HG03280 (cell line): ENCODE measurements at regions not wholly inside any gene's neighbourhood (a gene's known extent, or its start where the extent isn't known, plus 50 kb on each side); places are given as distances from the start of the nearest gene placed in this dataset.

Source experiments
- ATAC-seq: cut with Tn5 transposase; IDR thresholded peaks from one replicate; pipeline ENCODE4 v1.9.1; 2021; ENCODE audit warnings: mild to moderate bottlenecking, moderate library complexity; ENCODE audit not compliant: unreplicated experiment

DNA sequence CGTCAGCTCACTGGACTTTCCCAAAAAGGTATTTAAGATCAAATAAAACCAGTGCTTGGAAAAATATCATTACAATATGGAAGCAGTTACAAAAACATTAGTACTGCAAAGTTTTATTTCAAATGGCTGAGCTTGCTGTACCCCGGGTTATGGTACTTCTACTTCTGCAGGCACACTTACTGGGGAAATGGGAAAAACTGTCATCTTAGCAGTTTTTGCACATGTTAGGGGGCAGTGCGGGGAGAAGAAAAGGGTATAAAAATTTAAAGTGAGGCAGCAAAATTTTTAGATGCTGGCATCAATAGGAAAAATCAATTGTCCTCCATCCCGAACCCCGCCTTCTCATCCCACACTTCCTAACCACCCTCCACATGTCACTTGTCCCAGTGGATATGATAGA, 133.4 kb downstream of the ATG4C start:
- no peak for ATAC-seq

DNA sequence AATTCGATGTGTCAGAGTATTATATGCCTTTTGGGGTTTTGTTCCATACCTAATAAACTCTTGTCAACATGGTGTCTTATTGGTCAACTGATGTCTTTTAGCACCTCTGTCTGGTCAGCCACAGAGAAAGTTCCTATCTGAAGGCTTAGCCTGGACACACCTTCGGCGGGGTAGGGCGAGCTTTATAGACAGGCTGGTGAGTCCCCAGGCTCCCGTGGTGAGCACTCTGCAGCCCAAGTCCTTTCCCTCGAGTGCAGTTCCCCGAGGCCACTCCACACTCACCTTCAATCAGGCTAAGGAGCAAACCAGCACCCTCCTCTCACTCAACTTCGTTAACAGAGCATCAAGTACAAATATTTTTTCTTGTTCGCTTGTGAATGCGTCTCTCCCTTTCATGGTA, 133.9 kb downstream of the ATG4C start:
- no peak for ATAC-seq

DNA sequence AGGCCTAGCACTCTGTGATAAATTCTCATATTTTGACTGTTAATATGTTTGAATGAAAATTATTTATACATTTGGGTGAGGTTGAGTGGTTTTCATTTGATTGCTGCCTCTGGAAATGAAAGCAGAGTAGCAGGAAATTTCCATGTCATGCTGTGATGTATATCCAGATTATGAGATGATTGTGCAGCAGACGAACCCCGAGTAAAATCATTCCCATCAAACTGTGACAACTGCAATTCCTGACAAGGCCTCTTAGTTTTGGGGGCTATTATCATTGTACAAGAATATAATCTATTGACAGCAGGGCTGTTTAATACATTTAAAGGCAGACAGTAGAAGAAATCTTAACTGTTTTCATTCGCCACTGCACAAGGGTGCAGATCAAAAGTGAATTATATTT, 134.8 kb downstream of the ATG4C start:
- no peak for ATAC-seq

DNA sequence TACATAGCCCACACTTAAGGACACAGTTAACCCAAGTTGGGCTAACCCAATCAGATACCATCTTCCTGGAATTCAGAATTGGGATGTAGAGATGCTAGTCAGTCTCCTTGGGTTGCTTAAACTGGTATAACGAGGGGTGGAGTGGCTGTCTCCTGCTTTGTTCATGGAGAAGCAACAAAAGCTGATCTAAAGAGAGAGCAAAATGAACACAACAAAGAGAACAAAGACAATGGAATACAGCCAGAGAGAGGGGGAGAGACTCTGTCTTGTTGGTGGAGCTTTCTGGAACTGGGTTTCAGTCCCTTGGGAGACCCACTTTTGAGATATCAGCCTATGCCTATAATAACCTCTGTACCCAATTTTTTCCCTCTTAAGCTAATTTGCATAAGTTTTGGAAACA, 138.1 kb downstream of the ATG4C start:
- ATAC-seq, result no peak

DNA sequence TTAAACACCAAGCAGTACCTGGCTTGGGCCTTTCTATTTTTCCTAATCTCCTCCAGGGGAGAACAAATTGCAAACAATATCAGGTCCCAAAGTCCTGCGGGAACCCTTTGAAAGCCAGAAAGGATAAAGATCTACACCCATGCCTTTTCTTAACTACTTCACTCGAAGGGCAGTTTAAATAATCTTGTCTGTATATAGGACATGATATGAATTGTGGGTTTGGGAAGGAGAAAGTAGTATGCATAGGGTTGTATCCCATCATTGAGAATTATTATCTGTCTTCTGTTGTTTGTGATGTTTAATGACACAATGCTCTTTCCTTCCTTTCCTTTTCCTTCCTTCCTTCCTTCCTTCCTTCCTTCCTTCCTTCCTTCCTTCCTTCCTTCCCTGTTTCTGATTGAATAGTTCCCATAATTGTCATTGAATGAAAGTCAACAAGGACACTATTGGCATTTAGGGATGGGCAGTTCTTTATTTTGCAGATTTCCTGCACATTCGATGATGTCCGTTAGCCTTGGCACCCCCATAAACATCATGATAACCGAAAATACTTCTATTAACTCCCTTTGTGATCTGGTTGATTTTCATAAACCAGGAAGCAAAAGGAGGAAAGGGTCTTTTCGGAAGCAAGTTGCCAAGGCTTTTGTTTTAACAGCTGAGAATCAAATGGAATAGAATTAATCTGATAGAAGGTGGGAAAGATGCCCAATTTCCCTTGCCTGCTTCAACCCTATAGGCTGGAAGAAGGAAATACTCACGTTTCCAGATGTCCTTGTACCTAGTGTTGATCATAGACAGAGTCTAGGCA, 141.3 kb downstream of the ATG4C start:
- no peak for ATAC-seq

DNA sequence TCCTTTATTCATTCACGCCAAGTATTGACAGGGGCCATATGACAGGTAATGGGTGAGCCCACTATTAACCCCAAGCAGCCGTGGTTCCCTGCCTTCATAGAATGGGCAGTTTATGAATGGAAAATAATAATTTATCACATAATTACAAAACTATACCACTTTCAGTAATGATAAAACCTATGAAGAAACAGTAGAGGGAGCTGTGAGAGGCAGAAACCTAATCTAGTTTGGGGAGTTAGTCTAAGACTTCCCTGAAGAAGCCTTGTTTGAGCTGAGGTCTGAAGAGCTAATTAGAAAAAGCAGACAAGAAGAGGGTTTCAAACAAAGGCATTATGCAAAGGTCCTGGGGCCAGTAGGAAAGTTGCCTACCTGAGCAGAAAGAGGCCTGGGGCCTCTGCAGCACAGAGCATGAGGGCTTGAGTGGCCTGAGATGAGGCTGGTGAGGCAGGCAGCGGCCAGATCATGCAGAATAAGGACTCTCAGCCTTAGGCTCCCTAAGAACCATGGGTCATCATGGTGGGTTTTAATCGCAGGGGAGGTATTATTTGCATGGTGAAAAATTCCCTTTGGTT, 142.8 kb downstream of the ATG4C start:
- no peak for ATAC-seq

DNA sequence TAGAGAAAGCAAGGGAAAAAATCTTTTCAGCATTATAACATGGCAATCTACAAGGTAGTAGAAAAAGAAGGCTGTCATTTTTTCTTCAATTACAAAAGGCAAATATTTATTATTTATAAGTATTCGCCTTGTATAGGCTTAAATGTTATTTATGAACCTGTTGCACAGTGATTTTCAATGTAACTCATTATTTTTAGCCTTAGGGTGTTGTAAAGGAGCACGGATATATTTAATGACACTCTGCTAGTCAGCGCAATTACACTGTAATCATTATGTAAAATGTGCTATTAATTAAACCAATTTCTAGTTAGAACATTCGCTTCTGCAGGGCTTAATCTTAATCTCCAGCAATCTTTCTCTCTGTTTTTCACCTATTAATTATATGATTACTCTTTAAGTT, 145.0 kb downstream of the ATG4C start:
- ATAC-seq, result no peak

DNA sequence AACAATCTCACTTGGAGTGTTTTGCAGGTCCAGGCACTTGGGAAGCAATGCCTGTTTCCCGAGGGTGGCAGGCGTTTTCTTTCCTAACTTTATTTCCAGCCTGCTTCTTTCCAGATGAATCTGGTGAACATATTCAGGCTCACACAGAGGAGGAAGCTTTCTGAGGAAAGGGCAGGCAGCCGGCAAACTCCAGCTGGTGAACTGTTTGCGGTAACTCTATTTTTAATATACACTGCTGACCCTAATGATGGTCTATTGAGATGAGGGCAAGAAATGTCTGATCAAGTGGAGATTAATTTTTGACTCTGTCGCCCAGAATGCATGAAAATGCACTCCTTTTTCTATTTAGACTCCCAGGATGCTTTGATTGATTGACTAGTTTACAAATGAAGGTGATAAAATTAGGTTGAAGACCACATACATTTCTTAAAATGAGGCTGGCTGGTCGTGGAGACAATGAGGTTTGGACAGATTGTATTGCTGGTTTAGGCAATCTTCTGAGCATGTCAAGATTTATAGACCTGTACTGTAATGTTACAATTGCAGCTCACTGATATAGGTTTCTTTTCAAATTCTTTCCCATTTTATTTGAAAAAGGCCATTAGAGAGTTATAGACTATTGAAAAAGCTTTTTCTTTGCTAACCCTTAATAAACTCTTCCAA, 153.8 kb downstream of the ATG4C start:
- no peak for ATAC-seq

GRCh38 chr1:62941780-62942179, 157.8 kb downstream of the ATG4C start:
- no peak for ATAC-seq

- ATAC-seq, result no peak
These were observed 162.6 kb downstream of the ATG4C start for GRCh38 chr1:62946511-62946910.

DNA sequence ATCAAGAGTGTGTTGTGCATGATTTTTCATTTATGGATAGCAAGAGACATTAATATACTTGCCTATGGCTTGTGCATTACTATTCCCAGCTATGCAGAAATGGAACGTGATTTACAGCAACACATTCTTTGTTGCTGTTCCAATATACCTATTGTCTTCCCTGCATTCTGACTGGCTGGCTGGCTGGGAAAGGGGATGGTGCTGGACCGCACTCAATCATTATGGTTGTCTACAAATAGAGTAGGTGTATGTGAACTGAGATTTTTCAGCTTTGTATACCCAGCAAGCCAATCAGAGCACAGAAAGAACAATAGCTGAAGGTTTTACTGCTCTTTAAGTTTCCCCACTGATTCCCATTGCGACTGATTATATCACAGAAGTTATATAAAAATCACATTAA, 167.5 kb downstream of the ATG4C start:
- no peak for ATAC-seq

DNA sequence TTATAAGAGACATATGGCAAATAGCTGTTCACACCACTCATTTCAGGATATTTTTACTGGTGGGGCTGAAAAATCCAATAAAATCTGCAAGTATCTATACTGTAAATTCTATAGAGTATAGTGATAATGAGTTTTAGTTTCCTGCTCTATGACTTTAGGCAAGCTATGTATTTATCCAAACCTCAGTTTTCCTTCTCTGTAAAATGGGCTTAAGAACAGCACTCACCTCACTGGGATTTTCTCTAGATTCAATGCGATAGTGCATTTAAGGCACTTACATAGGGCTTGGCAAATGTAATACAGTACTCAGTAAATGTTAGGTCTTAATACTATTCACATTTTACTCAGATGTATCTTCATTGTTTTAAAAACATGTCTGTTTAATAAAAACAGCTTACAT, 168.7 kb downstream of the ATG4C start:
- no peak for ATAC-seq

DNA sequence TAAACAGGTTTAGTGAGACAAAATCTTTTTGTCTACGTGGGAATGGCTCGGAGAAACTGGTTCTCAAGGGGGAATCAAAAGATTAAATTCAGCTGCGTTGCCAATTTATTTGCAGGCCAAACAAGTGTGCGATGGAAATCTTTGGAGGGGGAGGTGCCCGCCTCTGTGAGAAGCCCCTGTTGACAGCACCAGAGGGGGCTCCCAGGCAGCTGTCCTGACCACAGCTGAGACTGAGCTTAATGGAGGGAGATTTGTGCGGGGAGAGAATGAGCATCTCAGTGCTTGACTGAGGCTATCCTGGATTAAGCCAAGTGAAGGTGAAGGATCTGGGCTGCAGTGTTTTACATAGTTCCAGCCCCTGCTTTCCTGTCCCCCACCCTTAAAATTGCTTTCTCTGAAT, 169.7 kb downstream of the ATG4C start:
- ATAC-seq, result no peak

- no peak for ATAC-seq
These were observed 170.8 kb downstream of the ATG4C start for GRCh38 chr1:62954758-62955157.

DNA sequence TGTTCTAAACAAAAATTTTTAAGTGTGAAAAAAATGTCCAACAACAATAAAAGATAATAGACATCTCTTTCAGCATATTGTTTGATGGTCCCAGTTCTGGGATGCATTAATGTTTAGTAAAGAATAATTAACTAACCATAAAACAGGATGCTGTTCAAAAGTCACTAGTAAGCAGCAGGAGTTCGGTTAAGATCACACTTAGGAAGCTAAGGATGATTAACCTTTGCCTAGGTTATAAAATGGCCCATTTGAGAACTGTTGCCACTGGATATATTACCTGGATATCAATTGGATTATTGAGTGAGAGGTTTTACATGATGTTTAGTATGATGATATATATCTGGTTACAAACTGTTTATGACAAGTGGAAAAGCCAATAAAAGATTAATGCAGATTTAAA, 171.7 kb downstream of the ATG4C start:
- no peak for ATAC-seq

DNA sequence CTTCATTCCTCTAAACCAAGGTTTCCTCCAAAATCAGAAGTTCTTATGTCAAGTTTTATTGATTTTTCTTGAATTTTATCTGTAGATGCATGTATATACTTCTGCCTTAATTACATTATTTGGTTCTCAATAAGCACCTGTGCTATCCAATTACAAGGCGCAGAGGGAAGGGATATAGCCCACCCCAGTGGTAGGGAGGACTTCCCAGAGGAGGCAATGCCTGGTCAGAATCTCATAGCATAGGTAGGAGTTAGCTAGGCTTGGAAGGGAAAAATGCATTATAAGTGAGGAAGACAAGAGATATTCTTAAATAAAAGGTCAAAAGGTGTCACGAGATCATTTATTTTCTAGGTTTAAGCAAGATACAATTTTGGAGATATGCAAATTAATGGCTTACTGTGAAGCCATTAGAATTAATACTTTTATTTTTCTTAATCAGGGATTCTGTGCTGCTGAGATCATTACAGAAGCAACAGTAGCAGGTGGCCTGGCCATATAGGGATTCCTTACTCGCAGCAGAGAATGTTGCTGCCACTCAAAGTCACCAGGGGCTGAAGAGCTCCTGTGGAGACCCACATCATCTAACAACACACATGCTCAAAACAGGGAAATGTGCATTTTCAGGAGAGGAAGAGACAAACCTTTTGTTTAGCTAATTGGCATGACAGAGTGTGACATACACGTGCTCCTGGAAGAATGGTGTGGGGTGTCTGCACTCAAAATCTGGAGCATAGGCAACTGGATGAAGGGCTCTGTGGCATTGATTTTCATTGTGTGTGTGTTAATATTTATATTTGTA, 178.3 kb downstream of the ATG4C start:
- no peak for ATAC-seq

- ATAC-seq, result peak; percentile 69
These were observed 179.2 kb downstream of the ATG4C start for GRCh38 chr1:62962901-62963776.

DNA sequence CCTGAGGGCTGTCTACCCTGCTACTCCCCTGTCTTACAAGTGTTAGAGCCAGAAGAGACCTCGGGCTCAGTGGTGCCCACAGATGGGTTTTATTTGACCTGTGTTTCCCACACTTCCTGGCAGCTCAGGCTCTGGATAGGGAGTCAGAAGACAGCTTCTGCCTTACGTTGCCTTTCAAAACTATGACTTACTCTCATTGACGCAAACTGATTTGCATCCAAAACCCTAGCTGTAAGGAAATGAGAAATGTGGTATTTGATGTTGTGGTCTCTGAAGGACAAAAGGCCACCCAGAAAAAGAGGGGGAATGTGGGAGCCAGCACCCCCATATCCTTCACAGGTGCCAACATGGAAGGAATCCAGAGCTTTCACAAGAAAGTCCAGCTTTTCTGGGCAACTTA, 180.2 kb downstream of the ATG4C start:
- peak; percentile 45 for ATAC-seq

GRCh38 chr1:62967031-62967430, 183.1 kb downstream of the ATG4C start:
- ATAC-seq, result no peak

DNA sequence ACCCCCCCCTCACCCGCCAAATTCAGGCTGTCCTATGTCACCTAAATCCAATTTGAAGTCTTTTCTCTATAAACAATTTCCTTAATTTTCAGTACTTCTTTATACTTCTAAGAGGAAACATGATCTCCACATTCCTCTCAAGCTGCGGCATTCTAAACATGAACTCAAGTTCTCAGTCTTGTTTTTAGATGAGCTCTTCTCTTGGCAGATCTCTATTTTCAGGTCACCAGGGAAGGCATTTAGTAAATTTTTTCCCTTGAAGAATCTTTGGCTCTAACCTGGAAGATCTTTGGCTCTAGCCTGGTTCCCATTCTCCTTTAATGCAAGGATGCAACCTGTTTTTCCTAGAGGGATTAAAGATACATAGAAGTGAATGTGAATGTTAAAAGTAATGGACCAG, 193.4 kb downstream of the ATG4C start:
- ATAC-seq, result no peak

- no peak for ATAC-seq
These were observed 194.8 kb downstream of the ATG4C start for GRCh38 chr1:62978741-62979140.
